Hematopoietic multipotent progenitor cell treated with erythropoietin and hydrocortisone succinate and interleukin-3 and kit ligand, for 8 days (in vitro differentiated cells): ENCODE measurements at regions not wholly inside any gene's neighbourhood (a gene's known extent, or its start where the extent isn't known, plus 50 kb on each side); places are given as distances from the start of the nearest gene placed in this dataset.

ENCODE experiments used
- DNase-seq: peaks from one replicate; pipeline ENCODE4 v3.0.0-alpha.2; 2015

GRCh38 chr10:29131952-29132547 is 156.8 kb upstream of the LYZL1 start:
- peak; percentile 90 for DNase-seq

- peak; percentile 19 for DNase-seq
Observed at GRCh38 chr10:29132551-29133111, 156.2 kb upstream of the LYZL1 start.

- DNase-seq, result no peak
Observed at GRCh38 chr10:29135337-29135736, 153.5 kb upstream of the LYZL1 start.

- no peak for DNase-seq
Observed at GRCh38 chr10:29136411-29136810, 152.5 kb upstream of the LYZL1 start.

- no peak for DNase-seq
Observed at GRCh38 chr10:29140151-29140550, 148.7 kb upstream of the LYZL1 start.

GRCh38 chr10:29140991-29141390 is 147.9 kb upstream of the LYZL1 start:
- no peak for DNase-seq

GRCh38 chr10:29141761-29142160 is 147.1 kb upstream of the LYZL1 start:
- DNase-seq, result no peak

- DNase-seq, result peak; percentile 25
Observed at GRCh38 chr10:29142516-29143314, 146.2 kb upstream of the LYZL1 start.

- DNase-seq, result no peak
Observed at GRCh38 chr10:29144126-29144525, 144.7 kb upstream of the LYZL1 start.

- no peak for DNase-seq
Observed at GRCh38 chr10:29146311-29147100, 142.4 kb upstream of the LYZL1 start.

- no peak for DNase-seq
Observed at GRCh38 chr10:29150010-29150409, 138.9 kb upstream of the LYZL1 start.

- DNase-seq, result no peak
Observed at GRCh38 chr10:29151005-29151404, 137.9 kb upstream of the LYZL1 start.

- no peak for DNase-seq
Observed at GRCh38 chr10:29157321-29157720, 131.5 kb upstream of the LYZL1 start.

GRCh38 chr10:29158066-29158465 is 130.8 kb upstream of the LYZL1 start:
- DNase-seq, result no peak

- no peak for DNase-seq
Observed at GRCh38 chr10:29160150-29160617, 128.7 kb upstream of the LYZL1 start.

GRCh38 chr10:29163746-29164145 is 125.1 kb upstream of the LYZL1 start:
- DNase-seq, result no peak

GRCh38 chr10:29166713-29167112 is 122.2 kb upstream of the LYZL1 start:
- DNase-seq, result no peak

- DNase-seq, result no peak
Observed at GRCh38 chr10:29169021-29169420, 119.8 kb upstream of the LYZL1 start.

- no peak for DNase-seq
Observed at GRCh38 chr10:29171717-29172116, 117.2 kb upstream of the LYZL1 start.

GRCh38 chr10:29174389-29174788 is 114.5 kb upstream of the LYZL1 start:
- peak; percentile 4 for DNase-seq

GRCh38 chr10:29176845-29177832 is 111.7 kb upstream of the LYZL1 start:
- DNase-seq, result no peak

GRCh38 chr10:29181936-29182335 is 106.9 kb upstream of the LYZL1 start:
- DNase-seq, result no peak
